GM21717 (cell line): ENCODE measurements at regions not wholly inside any gene's neighbourhood (a gene's known extent, or its start where the extent isn't known, plus 50 kb on each side); places are given as distances from the start of the nearest gene placed in this dataset.
A peak's percentile ranks its signal among the peaks of the same experiment; 100 is the strongest.
"Not testable (repeated sequence)": the region's sequence is repeated elsewhere in the genome, so short reads cannot be mapped to it uniquely, and the experiment has no call there.

Experiments
- ATAC-seq: cut with Tn5 transposase; IDR thresholded peaks from one replicate; pipeline ENCODE4 v1.9.1; 2021; ENCODE audit warnings: mild to moderate bottlenecking, moderate library complexity; ENCODE audit not compliant: unreplicated experiment

DNA sequence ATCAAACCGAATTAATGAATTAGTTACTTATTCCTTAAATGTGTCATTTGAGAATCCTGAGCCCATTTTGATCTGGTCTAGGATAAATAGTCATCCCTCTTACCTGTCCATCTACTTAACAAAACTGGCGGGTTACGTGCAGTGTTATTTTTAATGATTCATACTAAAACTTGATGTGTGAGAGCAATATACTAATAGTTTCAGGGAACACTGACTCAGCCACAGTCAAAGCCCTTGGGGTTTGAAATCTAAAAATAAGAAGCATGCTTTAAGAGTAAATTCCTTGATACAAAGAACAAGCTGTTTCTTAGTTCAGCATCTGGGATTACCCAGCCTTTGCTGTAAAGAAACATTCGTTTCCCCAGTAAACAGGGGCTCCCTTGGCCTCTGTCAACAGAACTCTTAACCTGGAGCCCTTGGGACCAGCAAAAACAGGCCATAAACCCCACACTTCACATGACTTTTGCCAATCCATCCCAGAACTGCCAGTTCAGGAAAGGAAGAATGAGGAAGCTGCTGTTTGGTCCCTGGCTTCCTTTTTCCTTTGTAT lies 370.6 kb upstream of the IGFBP3 start:
- ATAC-seq = peak; percentile 53

DNA sequence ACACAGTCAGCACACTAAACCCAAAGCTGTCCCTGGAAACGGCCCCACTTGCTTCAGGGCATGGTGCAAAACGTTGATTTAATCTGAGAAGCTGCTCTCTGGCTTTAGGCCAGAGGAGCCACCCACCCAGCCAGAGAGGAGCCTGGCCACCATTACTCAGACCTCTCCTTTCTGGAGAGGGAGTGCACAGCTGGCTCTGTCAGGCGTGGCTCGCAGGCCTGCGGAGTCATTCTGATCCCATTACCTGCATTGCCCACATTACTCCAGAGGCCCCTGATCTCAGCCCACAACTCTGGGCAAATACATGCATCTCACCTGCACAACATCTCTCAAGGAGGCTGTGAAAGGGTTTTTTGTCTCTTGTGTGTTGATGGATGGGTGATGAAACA lies 370.0 kb upstream of the IGFBP3 start:
- ATAC-seq = peak; percentile 61

DNA sequence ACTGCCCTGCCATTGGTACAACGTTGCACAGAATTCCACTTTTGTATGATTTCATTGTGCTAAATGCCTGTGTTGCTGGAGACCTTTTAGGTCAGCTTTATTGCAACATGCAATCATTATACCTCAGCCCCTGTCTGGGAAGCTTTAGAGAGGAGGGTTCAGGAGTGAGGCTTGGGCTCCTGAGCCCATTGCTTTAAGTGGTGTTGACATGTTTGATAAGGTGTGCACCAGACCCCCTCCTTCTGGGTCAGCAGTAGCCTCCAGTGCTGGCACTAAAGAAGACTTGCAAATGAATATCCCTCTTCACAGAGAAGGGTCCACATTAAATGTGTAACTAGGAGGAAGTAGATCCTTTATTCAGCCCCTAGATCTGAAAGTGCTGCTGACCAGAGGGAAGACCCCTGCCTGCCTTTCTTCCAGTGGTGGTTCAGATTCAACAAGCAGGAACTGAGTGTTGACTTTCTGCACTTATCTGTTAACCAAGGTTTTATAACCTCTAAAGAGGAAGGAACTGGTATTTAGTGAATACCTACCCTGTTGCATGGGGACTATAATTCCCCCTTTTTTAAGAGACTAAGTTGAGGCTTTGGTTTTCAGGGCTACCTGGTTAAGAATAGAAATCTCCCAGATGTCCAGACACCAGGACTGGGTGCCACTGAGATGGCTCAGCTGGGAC lies 369.4 kb upstream of the IGFBP3 start:
- peak; percentile 5 for ATAC-seq

DNA sequence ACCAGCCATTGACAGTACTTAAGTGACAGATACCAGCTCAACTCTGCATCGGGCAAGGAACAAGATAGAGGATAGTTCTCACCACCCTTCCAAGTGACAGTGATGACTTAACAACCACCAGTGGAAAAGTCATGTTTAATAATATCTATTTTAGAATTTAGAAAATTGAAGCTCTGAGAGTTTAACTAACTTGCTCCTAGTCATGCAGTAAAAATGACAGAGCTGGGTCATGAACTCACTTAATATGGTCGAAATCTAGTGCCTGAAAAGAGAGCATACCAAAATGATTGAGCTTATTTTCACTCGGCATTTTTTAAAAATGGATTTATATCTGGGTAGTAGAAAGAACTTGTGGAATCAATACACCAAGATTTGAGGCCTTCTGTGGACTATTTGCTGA lies 367.8 kb upstream of the IGFBP3 start:
- no peak for ATAC-seq

DNA sequence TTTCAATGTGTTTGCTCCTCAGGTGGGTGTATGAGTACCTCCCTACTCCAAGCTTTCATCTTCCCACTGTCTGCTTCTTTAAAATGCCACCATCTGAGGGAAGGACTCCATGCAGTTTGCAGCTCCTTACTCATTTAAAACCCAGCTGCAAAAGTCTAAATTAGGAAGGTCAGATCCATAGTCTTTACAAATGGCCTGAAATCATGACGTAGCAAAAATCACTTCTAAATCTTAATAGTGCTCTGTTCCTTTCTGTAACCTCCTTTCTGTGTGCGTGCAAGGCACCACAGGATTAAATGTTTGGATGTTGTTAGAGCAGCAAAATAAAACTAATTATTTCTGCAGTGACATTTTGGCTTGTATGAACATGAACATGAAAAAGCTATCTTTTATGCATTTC lies 366.9 kb upstream of the IGFBP3 start:
- no peak for ATAC-seq

DNA sequence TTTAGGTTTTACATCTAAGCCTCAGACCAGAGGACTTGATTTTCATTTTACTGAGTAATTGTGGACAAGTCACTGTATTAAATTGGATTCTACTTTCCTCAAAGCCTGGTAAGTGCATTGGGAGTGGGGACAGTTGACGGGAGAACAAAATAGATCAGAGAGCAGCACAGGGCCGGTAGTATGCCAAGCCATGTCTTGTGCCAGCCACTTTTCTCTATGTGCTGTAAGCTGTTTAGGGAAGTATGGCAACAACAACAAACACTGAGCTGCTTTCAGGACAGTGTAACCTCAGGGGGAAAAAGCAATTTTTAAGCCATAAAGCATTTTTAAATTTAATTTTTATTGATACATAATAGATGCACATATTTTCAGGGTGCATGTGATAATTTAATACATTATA lies 365.9 kb upstream of the IGFBP3 start:
- no peak for ATAC-seq

DNA sequence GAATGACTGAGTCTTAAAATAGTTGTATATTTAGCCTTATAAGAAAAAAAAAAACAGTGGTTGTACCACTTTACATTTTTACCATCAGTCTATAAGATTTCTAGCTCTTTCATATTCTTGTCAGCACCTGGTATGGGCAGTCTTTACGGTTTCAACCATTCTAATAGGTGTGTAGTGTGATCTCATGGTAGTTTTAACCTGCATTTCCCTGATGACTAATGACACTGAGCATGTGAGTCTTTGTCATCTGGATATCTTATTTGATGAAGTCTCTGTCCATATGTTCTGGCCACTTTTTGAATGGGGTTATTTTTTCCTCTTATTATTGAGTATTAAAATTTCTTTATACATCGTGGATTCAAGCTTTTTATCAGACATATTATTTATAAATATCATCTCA lies 365.3 kb upstream of the IGFBP3 start:
- no peak for ATAC-seq

DNA sequence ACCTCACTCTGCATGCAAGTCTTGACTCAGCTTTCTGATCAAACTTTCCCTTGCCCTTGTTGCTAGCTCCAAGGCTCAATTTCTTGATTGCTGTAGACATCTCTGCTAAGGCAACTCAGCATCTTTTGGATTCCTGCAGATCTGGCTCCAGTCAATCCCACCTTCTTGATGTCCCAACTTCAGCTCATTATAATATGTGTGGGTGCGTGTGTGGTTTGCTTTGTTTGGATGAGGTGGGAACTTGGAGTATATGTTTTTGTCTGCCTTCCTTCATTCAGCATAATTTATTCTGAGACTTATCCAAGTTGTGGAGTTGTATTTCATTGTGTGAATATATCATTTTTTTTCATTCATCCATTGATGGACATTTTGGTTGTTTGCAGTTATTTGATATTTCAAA lies 364.8 kb upstream of the IGFBP3 start:
- no peak for ATAC-seq

DNA sequence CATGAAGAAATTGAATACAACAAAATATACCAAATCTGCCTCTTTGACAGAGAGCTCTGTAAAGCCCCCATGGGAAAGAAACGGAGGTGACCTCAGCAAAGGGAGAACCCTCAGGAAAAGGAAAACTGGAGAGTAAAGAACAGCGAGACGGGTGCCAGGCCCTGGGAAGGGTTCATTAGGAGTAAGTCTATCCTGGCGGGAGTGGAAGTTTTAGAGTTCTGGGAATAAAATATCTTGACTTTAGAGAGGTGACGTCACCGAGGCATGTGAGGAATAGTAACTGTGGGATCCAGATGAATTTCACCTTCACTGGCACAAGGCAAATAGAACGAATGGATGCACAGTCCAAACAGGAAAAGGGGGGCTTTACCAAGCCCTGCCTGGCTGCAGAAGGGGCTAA lies 362.8 kb upstream of the IGFBP3 start:
- no peak for ATAC-seq

DNA sequence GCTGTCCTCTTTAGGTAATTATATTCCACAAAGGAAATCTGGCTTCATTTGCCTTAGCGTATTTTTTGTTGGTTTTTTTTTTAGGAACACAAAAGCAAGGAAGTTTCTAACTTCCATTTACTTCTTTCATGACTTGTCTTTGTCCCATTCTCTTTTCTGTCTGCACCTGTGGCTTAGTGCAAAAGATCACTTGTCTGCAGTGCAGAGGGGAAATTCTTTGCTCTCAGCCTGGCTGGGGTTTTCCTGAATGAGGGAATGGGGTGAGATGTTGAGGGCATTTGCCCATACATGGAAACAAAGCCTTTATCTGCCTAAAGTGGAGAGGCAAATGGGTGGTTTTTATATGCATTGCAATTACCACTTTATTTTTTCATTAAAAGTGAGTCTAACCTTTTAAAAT lies 361.1 kb upstream of the IGFBP3 start:
- ATAC-seq = no peak

DNA sequence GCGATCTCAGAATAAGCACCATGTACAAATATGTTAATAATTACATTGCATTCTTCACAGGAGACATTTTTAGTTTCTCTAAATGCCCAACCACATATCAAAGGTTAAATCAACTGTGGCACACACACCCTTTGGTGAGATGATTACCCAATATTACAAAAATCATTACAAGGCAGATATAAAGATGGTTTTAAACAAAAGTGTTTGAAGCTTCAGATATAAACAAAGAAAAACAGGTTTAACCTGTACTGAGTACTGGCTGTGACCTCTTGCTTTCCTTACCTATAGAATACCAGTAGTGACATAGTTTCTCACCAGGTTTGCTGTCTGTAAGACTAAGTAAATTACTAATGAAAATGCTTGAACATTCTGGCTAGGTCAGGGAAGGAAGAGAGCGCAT lies 360.0 kb upstream of the IGFBP3 start:
- ATAC-seq = no peak

DNA sequence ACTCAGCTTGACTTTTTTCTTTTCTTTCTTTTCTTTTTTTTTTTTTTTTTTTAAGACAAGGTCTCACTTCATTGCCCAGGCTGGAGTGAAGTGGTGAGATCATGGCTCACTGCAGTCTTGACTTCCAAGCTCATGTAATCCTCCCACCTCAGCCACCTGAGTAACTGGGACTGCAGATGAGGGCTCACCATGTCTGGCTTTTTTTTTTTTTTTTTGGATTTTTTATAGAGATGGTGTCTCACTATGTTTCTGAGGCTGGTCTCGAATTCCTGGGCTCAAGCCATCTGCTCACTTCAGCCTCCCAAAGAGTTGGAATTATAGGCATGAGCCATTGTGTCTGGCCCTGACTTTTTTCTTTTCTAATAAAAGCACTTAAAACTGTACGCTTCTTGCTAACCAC lies 358.2 kb upstream of the IGFBP3 start:
- no peak for ATAC-seq

DNA sequence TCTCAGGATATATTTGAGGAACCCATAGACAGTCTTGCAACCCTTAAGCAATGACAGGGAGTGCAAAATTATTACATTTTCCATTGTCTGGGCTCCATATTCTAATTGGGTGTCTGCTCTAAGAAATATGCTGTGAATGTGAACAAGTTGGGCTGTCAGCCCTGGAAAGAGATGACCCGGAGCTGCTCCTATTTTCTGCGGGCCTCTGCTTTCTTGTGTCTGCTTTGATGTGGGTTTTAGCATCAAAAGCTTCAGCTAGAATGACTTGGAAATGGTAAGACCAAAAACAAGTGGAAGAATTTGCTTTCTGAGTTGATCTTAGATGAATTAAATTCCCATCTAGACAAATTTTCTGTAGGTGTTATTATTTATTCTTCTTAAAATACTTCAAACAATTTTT lies 343.6 kb upstream of the IGFBP3 start:
- ATAC-seq = no peak

DNA sequence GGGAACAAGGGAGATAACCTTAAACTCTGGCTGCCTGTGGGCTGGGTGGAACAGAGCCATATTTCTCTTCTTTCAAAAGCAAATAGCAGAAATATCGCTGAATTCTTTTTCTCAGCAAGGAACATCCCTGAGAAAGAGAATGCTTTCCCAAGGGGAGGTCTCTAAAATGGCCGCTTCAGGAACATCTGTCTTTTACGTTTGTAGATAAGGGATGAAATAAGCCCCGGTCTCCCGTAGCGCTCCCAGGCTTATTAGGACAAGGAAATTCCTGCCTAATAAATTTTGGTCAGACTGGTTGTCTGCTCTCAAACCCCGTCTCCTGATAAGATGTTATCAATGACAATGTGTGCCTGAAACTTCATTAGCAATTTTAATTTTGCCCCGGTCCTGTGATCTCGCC lies 340.6 kb upstream of the IGFBP3 start:
- ATAC-seq = not testable (repeated sequence)

DNA sequence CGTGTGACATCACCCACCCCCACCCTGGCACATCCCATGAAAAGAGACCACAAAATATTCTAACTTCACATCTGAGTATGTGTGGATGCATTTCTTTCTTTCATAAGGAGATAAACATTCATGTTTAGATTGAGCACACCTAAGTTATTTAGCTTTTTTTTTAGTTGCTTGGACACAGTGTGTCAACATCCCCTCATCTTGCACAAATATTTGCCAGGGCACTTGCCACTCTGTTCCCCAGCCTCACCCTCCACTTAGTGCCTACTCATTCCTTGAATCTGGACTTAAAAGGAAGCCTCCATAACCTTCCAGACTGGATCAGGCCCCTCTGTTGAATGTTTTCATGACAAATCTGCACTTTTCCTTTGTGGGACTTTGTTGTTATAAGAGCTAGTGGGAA lies 338.9 kb upstream of the IGFBP3 start:
- no peak for ATAC-seq

DNA sequence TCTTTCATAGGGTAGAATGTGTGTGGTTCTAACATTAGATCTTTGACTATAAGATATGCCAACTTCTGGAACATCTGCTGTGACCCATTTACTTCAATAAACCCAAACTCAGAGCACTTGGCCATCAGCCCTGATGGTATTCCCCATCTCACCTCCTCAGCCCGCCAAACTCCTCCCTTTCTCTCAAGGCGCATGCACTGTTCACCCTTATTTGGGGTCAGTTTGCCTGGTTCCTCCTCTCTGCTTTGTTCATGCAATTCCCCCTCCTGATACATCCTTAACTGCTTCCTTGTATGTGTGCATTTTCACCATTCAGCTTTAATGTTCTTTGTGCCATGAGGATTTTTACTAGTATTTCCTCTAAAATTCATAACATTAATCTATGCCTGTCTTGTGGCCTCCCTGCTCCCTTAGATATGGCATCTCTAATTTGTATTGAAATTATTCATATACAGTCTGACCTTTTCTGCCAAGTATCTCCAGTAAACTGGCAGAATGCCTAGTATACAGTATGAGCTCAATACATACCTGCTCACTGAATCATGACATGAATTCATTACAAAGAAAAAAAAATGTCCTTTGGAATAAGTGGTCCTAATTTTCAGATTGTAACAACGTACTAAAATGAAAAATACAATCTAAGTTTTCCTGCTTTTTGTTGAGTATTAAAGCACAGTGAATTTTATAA lies 336.8 kb upstream of the IGFBP3 start:
- no peak for ATAC-seq

DNA sequence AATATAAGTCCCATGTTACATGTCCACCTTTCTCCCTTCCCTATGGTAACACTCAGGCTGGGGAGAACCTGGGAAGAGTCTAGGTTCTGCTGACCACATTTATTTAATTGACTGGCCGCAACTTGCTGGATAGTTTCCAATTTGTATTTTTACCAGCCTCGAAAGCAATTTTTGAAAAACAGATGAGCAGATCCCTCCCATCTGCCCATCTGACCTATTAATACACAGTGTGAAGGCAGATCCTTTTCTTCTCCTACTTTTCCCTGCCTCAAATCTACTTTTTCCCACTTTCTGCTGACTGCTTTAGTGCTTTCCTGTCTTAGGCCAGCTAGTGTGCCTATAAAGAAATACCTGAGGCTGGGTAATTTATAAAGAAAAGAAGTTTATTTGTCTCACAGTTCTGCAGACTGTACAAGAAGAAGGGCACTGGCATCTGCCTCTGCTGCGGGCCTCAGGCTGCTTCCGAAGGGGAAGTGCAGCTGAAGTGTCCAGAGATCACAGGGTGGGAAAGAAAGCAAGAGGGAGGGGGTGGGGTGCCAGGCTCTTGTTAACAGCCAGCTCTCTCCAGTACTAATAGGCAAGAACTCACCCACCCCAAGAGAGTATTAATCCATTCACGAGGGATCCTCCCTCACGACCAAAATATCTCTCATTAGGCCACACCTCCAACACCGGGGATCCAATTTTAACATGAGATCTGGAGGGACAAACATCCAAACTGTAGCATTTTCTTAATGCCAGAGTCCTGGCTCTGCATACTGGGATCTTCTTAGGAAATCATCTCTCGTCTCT lies 336.0 kb upstream of the IGFBP3 start:
- ATAC-seq = no peak

DNA sequence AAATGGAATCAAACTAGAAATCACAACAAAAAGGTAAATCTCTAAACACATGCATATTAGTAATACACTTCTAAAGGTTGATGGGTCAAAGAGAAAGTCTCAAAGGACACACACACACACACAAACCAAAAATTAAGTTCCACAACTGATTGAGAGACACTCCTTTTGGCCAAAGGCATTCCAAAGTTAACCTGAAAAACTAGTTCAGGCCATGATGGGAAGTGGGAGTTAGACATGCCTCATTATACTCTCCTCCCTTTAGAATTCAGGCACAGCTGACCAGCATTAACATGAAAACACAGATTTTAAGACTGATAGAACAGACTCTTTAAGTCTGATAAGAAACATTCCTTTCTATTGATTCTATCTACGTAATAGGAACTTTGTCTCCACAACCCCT lies 332.4 kb upstream of the IGFBP3 start:
- no peak for ATAC-seq

DNA sequence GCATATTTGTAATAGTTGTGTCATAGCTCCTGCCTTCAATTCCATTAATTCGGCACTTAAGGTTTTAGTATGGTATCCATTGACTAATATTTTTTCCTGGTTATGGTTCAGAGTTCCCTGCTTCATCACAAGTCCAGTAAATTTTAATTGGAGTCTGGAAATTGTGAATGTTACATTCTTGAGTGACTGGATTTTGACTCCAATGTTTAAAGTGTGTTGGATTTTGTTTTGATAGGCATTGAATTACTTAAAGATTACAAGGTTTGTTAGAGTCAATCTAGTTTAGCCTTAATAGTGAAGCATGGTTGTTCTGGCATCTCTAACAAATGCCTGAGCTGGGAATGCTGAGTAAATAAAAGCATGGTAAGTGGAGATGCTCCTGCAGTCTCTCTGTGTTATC lies 326.6 kb upstream of the IGFBP3 start:
- no peak for ATAC-seq

DNA sequence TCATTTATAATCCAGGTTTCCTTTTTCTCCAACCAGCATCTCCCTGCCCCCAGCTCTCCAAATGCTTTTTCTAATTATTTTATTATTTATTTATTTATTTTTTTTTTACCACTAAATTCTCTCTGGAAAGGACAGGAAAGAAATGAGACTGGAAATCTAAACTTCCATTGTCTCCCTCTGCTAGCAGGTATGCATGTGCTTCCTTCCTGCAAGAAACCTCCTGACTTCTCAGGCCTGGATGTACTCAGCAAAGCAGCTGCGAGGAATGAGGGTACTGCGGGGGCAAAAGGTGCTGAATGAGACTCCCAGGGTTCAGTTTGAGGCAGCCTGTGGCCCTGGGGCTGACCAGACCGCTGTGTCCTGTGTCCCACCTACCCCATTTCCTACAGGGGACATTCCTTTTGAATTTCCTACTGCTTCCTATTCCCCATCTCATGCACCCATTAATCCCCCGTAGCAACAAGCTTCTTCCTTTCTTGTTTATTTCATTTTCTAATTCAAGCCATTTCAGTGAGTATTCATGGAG lies 324.6 kb upstream of the IGFBP3 start:
- no peak for ATAC-seq

DNA sequence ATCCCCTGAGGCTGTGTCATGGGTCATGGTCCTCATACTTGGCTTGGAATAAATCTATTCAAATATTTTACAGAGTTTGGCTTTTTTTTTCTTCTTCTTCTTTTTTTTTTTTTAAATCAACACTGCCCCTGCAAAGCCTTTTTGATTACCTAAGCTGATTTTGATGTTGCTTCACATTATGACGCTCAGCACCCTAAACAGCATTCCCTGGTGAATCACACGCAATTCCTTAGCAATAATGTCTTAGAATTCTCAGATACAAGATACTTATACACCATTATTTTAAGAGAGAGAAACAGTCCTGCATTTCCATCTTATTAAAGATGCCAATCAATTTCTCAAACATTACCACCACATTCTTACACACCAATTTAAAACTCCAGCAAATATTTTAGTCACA lies 323.7 kb upstream of the IGFBP3 start:
- no peak for ATAC-seq

DNA sequence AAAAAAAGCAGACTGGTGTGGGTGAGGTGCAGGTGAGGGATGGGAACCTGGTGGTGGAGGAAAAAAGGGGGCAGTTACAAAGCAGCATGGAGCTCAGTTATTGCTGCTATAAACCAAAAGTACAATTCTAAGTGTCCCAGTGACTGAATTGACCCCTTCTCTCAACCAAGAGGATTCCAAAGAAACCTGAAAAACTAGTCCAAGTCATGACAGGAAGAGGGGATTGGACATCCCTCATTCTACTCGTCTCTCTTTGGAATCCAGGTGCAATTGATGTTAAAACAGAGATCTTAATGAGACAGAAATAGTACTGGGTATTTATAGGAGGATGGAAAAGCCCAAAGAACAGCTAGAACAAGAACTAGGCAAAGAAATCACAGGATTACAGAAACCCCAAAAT lies 322.3 kb upstream of the IGFBP3 start:
- no peak for ATAC-seq
